ENCODE measurements at regions not wholly inside any gene's neighbourhood (a gene's known extent, or its start where the extent isn't known, plus 50 kb on each side); places are given as distances from the start of the nearest gene placed in this dataset.

DNA sequence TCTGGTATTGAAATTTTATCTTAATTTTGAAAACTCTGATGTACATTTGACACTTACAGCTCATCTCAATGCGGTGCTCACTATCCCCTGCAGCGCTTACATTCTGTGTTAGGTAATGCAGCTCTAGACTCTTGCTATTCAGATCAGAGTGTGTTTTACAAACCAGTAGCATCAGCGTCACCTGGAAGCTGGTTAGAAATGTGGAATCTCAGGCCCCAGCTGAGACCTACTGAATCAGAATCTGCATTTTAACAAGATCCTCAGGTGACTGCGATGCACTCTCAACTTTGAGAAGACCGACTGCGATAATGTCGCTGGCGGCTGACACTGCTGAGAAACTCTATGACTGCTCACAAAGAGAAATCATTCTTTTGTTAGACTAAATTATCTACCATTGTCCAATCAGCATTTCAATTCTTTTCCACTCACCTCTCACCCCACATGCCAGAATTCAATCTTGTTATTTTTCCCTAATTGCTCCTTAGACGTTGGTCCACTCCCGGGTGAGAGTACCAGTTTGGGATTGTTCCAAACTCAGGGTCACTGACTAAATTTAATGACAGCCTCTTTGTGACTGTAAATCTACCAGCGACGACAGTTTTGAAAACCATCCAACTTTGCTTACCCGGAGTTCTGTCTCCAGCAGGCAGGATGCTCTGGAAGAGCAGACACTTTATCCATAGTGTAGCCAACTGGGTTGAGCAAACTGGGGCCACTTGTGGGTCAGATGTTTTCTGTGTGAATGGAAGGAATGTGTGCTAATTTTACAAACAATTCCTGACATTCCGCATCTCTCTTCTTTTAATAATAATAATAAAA lies 140.1 kb upstream of the BTBD3 start:
- DNase-seq = no peak

DNA sequence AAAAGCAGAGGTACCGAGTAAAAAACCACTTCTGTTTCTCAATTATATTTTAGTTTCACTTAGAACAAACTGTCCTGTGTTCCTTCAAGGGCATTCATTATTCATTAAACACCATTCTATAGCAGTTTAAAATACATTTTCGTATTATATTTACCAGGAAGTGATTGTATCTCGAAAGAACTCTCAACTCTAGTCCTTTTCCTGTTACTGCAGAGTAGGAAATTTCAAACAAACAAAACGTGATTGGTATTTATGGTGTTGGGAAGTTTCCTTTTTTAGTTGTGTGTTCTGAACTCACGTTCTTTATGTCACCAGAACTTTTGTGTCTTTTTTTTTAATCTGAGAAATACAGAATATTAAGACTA lies 139.5 kb upstream of the BTBD3 start:
- DNase-seq = no peak

DNA sequence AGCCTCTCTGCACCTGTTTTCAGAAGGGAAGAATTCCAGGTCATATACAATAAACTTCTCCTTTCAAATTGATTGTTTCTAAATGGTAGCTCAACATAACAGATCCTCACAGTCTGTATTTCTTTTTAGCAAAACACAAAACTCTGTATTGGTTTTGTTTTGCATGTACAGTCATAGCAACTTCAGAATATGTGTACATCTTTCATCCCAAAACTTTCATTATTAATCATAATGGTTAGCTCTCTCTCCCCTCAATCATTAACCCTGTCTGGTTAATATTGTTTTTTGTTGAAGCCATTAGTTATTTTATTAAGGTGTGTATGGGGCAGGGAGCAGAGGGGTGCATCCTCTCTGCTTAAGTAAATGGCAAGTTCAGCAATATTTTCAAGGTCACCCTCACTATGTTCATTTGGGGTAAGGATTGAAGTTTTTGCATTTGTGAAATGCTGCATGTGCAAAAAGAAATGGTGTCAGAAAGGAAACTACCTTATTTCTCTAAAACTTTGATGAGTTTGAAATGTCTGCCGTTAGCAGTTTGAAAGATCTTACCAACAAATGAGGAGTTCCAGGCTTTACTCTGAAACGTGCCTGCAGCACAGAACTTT lies 136.8 kb upstream of the BTBD3 start:
- no peak for DNase-seq

DNA sequence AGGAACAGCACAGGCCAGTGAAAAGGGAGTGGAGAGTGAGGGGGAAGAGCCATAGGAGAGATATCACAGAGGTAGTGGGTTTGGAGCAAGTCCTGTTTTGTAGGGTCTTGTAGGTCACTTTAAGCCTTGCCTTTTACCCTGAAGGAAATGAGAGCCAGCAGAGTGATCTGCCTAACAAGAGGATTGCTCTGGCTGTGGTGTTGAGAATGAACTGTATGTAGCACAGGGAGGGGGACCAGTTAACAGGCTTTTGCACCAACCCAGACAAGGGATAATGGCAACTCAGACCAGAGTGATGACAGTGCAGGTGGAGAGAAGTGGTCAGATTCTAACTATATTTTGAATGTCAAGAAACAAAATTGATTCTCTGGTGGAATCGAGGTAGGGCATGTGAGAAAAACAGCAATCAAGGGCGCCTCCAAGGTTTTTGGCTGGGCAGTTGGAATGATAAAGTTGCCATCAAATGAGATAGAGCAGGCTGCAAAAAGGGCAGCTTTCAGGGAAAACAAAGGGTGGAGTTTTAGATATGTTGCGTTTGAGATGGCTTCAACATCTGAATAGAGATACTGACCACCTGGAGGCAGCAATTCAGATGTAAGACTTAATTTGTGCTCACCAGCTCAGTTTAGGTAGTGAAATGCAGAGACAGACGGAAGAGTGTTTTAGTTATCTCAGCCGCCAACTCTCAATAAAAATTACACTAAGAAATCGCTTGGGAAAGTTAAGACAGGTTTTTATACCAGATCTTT lies 134.4 kb upstream of the BTBD3 start:
- DNase-seq = no peak

DNA sequence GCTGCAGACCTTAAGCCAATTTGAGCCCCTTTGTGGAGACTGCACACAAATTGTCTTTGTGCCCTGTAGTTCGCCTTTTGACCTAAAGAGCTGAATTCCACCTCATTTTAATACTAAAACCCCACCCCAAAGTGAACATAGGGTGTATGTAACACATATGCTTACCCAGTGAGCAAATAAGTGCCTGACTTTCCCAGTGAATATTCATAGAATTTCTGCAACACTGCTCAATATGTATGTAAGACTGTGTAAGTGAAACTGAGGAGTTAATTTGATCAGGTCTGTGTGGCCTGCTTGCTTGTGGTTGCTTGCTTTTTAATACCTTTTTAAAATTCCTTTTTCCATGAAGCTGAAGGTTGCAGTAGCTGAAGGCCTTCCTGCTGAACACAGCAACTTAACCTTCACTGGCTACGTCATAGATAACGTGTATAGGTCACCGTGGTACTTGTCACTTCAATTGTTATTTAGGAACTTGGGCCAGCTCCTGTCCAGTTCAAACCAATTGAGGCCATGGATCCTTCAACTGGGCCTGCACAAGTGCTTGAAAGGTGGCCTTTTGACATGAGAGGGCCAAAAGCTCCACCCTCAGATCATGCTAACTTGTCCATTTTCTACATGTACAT lies 131.7 kb upstream of the BTBD3 start:
- DNase-seq = no peak

DNA sequence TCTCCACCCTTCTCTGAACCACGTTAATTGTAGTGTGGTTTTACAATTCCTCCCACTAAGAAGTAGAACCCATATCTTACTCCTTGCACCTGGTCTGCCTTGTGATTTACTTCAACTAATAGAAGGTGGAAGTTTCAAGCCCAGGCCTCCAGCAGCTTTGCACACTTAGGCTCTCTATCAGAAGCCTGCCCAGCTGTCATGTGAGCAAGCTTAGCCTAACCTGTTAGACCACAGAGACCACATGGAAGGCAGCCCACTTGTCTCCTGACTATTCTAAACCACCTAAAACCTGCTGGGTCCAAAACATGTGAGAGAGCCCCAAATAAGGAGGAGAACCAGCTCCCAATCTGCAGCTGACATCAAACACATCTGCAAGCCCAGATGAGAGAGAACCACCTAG lies 127.6 kb upstream of the BTBD3 start:
- DNase-seq = no peak

DNA sequence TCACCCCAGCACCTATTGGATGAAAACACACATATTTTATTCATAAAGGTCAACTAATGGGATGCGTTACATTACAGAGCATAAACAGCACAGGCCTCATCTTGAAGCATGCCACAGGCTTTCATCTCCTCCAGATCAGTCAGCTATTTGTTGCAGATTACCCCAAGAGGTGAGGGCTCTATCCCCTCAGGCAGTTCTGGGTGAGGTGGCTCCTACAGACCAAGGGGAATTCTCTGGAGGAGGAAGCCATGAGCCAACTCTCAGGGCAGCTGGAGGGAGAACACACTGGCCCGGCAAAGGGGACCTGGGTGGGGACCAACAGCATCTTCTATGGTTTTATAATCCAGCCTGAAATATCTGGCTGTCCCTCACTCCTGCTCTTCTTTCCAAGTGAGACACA lies 126.4 kb upstream of the BTBD3 start:
- DNase-seq = no peak

DNA sequence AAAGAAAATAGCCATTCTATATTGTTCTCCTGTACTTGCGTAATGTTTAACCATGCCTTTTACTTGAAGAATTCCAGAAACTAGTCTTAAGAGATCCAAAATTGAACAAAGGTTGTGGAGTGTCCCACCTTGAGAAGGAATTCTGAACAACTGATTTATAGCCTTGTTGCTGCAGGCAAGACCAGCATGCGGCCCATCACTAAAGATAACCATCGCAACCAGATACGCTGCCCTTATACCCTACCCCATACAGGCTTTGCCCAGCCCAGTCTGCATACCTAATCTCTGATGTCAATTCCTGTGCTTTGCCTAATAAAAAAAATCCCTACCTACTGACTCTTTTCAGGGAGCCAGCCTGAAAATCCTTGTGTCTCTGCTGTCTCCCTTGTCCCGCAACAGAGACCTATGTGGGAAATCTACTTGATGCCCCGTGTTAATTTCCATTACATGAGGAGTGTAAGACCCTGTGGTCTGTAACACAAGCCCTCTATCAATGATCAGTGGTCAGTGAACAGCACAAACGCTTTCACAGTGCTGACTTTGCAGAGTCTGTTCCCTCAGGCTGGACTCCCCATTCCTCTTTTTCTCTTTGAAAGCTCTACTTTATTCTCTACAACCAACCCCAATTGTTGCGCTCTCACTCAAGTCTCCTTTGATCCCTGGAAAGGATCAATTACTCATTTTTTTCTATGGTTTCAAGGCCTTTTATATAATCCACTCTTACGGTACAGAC lies 125.7 kb upstream of the BTBD3 start:
- DNase-seq = no peak

DNA sequence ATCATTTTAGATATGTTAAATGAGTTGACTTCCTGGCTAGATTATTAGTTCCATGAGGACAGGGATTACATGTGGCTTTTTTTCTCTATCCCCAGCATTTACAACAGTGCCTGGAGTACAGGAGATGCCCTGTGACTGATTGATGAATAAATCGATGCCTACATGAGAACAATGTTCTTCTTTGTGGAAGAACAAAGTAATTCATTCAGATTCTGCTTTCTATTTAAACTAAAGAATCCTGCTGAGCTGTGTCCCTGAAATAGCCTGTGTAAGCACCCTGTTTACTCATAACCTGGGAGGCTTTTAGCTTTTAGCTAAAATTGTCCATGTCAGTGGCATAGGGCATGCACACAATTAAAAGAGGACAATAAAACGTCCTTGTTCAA lies 125.1 kb upstream of the BTBD3 start:
- DNase-seq = no peak

DNA sequence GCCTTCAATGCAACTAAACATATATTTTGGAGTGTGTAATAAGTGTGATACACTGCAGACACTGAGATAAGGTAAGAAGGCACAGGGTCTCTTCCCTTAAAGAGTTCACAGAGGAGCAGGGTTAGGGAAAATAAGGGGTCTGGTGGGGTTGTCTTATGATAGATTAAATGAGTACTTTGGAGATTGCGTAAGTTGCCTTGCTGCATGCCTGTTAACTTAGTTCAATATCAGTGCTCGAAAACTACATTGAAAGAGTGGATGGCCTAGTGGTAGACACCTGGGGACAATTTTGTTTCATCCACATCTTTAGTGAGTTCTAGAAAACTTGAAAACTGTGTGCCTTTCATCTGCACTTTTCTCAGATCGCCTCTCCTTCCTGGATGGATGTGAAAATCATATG lies 123.2 kb upstream of the BTBD3 start:
- no peak for DNase-seq

DNA sequence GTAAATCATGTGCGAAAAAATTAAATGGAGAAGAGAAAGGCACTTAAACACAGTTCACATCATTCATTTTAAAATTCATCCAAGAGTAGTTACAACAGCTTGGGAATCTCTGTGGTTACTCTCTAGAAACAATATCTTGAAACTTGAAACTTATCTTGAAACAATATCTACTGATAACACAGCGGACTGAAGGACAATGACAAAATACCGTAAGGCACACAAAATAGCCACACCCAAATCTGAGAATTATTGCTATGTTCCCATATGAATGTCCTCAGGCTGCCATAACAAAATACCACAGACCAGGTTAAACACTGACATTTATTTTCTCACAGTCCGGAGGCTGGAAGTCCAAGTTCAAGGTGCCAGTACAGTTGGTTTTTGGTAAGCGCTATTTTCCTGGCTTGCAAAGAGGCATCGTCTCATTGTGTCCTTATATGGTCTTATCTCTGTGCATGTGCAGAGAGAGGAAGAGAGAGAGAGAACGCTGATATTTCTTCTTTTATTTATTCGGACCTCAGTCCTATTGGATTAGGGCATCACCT lies 122.5 kb upstream of the BTBD3 start:
- no peak for DNase-seq

DNA sequence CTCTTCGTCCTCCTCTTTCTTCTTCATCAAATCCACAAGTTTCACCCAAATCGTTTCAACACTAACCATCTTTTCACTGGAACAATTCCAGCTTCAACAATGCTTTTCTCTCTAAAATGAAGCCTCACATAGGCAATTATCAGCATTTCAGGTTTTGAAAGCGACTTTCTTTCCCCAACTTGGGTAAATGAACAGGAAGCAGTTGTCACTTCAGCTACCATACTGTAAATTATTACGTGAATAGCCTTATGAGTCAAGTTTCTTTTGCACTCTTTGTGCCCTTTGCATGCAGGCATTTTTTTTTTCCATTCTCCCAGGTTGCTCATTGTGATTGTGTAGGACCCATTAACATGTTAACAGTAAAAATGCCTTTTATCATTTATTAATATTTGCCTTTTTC lies 121.7 kb upstream of the BTBD3 start:
- no peak for DNase-seq

DNA sequence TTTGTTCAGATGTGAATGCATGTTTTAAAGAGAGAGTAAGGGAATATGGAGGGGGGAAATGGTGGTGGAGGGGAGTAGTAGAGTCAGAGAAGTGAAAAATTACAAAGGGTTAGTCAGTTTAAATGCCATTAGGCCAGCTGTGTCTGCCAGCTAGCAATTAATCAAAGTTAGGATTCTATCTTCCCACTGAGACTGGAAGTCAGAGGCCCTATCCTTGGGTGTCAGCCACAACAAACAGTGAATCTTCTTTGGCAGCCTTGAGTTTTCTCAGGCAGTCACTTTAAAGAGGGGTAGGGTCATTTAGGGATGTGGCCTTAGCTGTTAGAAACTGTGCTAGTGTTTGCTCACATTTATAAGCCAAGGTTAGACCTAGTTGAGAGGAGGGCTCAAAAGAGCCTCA lies 120.5 kb upstream of the BTBD3 start:
- DNase-seq = no peak

DNA sequence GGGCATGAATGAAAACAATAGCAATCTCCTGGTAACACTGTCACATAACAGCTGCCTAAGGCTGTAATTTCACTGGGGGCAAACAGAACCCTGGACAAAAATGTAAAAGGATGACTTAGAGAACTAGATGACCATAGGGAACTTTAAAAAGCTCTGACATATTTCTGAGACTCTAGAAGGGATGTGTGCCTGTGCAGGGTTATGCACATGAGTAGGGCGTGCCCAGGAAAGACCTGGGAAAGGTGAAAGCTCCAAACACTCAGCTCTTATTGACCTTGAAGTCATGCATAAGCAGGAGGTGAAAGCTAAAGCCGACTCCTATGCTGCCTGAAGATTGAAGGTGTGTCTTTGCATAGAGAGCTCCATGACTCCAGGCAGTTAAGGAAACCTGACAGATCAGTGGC lies 118.4 kb upstream of the BTBD3 start:
- no peak for DNase-seq

DNA sequence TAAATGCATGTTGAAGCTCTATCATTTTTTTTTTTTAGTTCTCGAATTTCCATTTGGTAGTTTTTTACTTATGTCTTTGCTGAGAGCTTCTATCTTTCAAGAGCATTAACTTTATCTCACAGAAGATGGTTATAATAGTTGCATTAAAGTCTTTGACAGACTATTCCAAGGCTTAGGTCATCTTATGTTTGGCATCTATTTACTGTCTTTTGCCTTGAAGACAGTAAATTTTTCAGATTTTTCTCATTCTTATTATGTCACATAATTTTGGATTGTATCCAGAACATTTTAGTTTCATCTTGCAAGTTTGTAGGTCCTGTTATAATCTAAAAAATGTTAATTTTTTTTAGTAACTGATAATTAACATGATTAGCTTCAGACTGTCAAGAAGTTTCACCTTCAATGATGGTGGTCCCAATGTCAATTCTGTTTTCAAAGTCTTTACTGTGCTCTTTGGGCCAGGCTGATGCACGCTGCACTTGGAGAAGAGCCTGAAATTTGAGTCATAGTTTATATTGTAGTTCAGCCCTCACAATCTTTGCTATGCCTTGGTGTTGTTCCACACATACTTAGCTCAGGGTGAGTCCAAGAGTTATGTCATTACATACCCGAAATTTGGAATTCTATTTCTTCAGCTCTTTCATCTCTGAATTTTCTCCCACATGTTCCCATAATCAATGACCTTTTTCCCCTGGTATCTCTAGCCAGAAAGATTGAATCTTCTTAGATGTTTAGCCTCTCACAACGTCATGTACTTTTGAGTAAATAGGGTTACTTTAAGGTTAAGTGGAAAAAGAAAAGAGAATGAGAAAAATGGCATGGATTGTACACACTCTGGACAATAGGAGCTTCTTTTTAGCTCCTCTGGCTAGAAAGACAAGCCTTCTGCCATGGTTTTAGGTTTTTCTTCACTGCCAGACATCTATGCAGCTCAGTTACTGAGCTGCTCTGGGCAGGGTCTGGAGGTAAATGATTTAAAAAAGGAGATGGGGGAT lies 110.3 kb upstream of the BTBD3 start:
- DNase-seq = no peak

DNA sequence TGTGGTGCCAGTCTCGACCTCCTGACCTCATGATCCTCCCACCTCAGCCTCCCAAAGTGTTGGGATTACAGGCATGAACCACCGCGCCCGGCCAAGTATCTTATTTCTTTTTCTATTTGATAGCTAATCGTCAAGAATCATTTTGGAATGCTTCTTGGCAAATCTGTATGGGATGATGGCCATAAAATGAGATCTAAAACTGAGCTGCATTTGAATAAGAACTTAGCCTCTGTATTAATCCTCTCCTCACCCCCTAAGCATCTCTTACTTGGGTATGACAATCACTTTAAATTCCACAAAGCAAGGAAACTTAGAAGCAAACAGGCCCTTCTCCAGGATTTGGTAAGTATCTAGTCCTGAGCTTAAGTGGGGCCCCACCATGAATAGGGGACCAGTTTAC lies 108.9 kb upstream of the BTBD3 start:
- DNase-seq = no peak

DNA sequence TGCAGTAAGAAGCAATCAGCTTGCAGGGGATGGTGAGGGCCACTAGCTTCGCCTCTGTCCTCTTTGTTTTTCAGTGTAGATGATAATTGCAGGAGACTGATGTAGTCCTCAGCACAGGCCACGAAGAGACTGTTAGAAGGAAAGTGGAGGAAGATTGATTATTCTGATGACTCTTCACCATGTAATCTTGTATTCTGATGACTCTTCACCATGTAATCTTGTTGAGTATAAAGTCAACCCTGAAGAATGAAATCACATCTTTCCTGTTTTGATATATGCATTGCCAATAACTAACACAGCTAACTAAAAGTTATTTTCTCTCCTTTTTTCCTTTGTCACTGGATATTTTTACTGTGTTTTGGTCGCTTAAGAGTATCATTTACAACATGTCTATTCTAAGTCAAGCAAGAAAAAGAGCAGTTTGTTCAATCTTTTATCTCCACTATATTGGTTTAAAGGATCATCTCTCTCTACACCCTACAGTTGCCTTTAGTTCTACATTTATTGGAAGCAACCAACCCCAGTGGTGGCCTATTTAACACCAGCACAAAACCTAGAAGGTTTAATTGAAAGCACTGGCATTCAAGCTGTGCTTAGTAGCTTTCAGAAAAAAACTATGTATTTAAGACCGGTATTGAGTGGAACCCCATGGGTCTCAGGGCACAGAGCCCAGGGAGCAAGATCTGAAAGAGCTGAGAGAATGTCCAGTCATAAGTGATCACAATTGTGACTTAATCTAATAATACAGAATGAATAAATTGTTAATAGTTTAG lies 107.2 kb upstream of the BTBD3 start:
- no peak for DNase-seq

DNA sequence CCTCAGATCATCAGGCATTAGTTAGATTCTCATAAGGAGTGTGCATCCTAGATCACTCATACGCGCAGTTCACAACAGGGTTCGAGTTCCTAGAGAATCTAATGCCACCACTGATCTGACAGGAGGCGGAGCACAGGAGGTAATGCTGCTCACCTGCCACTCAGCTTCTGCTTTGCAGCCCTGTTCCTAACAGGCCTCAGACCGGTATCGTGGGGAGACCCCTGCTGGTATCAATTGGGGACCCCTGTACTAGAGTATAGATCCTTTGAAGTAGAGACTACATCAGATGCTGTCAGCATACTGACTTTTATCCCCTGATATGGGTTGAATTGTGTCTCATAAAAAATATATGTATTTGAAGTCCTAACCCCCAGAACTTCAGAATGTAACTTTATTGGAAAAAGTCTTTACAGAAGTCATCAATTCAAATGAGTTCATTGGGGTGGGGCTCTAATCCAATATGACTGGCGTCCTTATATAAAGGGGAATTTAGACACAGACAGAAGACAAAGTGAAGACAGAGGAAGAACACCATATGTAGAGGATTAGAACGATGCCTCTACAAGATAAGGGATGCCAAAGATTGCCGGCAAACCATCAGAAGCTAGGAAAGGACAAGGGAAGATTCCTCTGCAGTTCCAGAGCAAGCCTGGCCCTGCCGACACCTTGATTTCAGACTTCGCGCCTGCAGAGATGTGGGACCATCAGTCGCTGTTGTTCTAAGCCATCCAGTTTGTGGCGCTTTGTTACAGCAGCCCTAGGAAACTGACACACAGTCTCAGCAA lies 104.4 kb upstream of the BTBD3 start:
- no peak for DNase-seq

DNA sequence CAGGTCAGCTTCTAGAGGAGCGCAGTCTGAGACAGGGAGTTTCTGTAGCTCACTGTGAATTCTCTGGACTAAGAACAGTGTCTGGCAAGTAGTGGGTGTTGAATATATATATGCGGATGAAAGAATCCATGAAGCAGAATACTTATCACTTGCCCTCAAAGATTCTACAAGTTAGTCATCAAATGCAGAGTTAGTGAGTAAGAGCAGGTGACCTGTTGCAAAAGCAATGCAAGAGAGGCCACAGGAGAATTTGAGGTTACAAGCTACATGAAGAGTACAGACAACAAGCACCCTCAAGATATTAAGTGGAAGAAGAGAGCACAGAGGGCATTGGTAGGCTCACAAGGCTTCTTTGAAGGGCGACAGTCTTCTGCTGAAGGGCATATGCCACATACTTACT lies 103.4 kb upstream of the BTBD3 start:
- DNase-seq = no peak

DNA sequence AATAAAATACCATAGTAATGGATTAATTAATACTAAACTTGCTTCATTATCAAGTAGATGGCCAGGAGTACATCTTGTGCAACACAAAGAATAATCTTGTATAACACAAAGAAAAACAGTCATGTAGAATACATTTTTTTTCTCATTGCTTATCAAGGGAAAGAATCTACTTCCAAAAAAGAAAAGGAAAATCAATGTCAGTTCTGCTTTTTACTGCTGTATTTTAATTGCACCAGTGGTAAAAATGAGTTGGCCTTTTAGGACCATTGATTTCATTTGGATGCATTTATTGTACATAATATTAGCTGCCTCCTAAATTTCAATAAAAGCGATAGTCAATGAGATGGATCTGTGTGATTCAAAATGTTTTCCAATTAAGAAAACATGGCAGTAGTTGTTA lies 96.9 kb upstream of the BTBD3 start:
- DNase-seq = no peak
